K562 (cell line): ENCODE measurements at regions not wholly inside any gene's neighbourhood (a gene's known extent, or its start where the extent isn't known, plus 50 kb on each side); places are given as distances from the start of the nearest gene placed in this dataset.

Experiments used
- ELF4 ChIP-seq: fragments of 450-650 bp; formaldehyde crosslinking; IDR thresholded peaks from 2 replicates; pipeline ENCODE4 v1.4.0; 2022; ENCODE audit warnings: missing genetic modification characterization
- MCM7 ChIP-seq, 2 experiments: fragments of 450-650 bp; IDR thresholded peaks; 2 replicates each; pipeline ENCODE4 v1.6.1; 2016 to 2018
- MTA1 ChIP-seq: fragments of 450-650 bp; IDR thresholded peaks from 2 replicates; pipeline ENCODE4 v1.6.1; 2017; ENCODE audit warnings: borderline replicate concordance
- NR1H2 ChIP-seq: sonication (generic); formaldehyde crosslinking; IDR thresholded peaks from 2 replicates; pipeline ENCODE4 v1.4.0; 2020; ENCODE audit warnings: mild to moderate bottlenecking, missing genetic modification reagents
- RNF2 ChIP-seq: sonication (generic); IDR thresholded peaks from 2 replicates; pipeline ENCODE4 v1.6.1; 2016
- SOX6 ChIP-seq: fragments of 450-650 bp; IDR thresholded peaks from 2 replicates; pipeline ENCODE4 v1.6.1; 2014; ENCODE audit warnings: mild to moderate bottlenecking
- TOE1 ChIP-seq, 2 experiments: fragments of 450-650 bp in 1 of 2; sonication (generic) in 1 of 2; formaldehyde crosslinking in 1 of 2; IDR thresholded peaks; 2 replicates each; pipeline versions ENCODE4 v1.7.1 to v1.8.0; 2016 to 2022; ENCODE audit warnings: borderline replicate concordance in 2 of 2, mild to moderate bottlenecking in 2 of 2, antibody characterized with exemption in 1 of 2, inconsistent platforms in 1 of 2, low read depth in 1 of 2, missing genetic modification reagents in 1 of 2, moderate library complexity in 1 of 2
- ZNF146 ChIP-seq: IDR thresholded peaks from one replicate; pipeline ENCODE4 v1.6.1; 2018; ENCODE audit warnings: missing compliant biosample characterization; ENCODE audit not compliant: unreplicated experiment
- ZNF431 ChIP-seq: sonication (generic); formaldehyde crosslinking; IDR thresholded peaks from 2 replicates; pipeline ENCODE4 v1.8.0; 2022; ENCODE audit warnings: mild to moderate bottlenecking, missing genetic modification reagents
- ZNF785 ChIP-seq: fragments of 250-450 bp; sonication (Bioruptor Pico); IDR thresholded peaks from 2 replicates; pipeline ENCODE4 v1.4.0; 2020; ENCODE audit warnings: mild to moderate bottlenecking
- TF ChIP-seq, protein P1 (sequence below), 2 experiments: fragments of 450-650 bp in 1 of 2; sonication (generic) in 1 of 2; formaldehyde crosslinking in 1 of 2; IDR thresholded peaks; 2 replicates each; pipeline versions ENCODE4 v1.7.1 to v1.9.0; 2016 to 2022; ENCODE audit warnings: inconsistent platforms in 1 of 2, mild to moderate bottlenecking in 1 of 2, missing genetic modification reagents in 1 of 2
- TF ChIP-seq, protein P2 (sequence below): fragments of 450-650 bp; IDR thresholded peaks from 2 replicates; pipeline ENCODE4 v1.6.1; 2016; ENCODE audit warnings: missing biosample characterization, missing genetic modification characterization
- TF ChIP-seq, protein P3 (sequence below): fragments of 250-450 bp; sonication (Bioruptor Pico); IDR thresholded peaks from 2 replicates; pipeline ENCODE4 v1.8.0; 2021; ENCODE audit warnings: moderate library complexity, mild to moderate bottlenecking, inconsistent platforms
- TF ChIP-seq, protein P4 (sequence below): fragments of 200-800 bp; sonication (Bioruptor generic); IDR thresholded peaks from 2 replicates; pipeline ENCODE4 v1.6.1; 2017; ENCODE audit warnings: missing genetic modification characterization, missing compliant biosample characterization

DNA sequence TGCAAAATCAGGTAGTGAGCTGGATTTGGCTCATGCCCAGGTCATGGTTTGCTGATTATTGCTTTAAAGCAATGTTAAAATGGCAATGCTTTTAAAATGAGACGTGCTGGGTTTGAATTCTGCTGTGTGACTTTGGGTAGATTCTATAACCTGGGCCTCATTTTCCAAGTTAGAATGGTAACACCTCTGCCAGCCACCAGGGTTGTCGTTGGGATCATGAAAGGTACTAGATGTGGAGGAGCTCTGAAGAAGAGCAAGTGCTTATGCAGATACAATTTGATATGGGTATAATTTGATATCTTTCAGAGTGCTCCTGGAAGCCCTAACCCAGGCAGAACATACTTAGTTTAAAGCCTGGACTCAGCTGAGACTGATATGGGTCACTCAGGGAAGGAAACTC is 60.0 kb downstream of the EVX1 start (continued):
- TF ChIP-seq, protein P1, sequence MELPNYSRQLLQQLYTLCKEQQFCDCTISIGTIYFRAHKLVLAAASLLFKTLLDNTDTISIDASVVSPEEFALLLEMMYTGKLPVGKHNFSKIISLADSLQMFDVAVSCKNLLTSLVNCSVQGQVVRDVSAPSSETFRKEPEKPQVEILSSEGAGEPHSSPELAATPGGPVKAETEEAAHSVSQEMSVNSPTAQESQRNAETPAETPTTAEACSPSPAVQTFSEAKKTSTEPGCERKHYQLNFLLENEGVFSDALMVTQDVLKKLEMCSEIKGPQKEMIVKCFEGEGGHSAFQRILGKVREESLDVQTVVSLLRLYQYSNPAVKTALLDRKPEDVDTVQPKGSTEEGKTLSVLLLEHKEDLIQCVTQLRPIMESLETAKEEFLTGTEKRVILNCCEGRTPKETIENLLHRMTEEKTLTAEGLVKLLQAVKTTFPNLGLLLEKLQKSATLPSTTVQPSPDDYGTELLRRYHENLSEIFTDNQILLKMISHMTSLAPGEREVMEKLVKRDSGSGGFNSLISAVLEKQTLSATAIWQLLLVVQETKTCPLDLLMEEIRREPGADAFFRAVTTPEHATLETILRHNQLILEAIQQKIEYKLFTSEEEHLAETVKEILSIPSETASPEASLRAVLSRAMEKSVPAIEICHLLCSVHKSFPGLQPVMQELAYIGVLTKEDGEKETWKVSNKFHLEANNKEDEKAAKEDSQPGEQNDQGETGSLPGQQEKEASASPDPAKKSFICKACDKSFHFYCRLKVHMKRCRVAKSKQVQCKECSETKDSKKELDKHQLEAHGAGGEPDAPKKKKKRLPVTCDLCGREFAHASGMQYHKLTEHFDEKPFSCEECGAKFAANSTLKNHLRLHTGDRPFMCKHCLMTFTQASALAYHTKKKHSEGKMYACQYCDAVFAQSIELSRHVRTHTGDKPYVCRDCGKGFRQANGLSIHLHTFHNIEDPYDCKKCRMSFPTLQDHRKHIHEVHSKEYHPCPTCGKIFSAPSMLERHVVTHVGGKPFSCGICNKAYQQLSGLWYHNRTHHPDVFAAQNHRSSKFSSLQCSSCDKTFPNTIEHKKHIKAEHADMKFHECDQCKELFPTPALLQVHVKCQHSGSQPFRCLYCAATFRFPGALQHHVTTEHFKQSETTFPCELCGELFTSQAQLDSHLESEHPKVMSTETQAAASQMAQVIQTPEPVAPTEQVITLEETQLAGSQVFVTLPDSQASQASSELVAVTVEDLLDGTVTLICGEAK (IDR thresholded peaks at IDR 0.05): no peak
- TF ChIP-seq, protein P1 (CRISPR knock-in tag; IDR thresholded peaks at IDR 0.05): no peak
- no peak for TF ChIP-seq ZNF146 (CRISPR knock-in tag)
- no peak for TF ChIP-seq ZNF785 (CRISPR knock-in tag)
- TF ChIP-seq, protein P2, sequence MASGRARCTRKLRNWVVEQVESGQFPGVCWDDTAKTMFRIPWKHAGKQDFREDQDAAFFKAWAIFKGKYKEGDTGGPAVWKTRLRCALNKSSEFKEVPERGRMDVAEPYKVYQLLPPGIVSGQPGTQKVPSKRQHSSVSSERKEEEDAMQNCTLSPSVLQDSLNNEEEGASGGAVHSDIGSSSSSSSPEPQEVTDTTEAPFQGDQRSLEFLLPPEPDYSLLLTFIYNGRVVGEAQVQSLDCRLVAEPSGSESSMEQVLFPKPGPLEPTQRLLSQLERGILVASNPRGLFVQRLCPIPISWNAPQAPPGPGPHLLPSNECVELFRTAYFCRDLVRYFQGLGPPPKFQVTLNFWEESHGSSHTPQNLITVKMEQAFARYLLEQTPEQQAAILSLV: no peak
- no peak for TF ChIP-seq ZNF431 (CRISPR knock-in tag)
- TF ChIP-seq MTA1: no peak
- TF ChIP-seq RNF2: no peak
- no peak for TF ChIP-seq TOE1 (IDR thresholded peaks at IDR 0.05; ENCODE audit: borderline replicate concordance)
- no peak for TF ChIP-seq TOE1 (CRISPR knock-in tag; IDR thresholded peaks at IDR 0.05; ENCODE audit: borderline replicate concordance, low read depth)
- TF ChIP-seq, protein P3, sequence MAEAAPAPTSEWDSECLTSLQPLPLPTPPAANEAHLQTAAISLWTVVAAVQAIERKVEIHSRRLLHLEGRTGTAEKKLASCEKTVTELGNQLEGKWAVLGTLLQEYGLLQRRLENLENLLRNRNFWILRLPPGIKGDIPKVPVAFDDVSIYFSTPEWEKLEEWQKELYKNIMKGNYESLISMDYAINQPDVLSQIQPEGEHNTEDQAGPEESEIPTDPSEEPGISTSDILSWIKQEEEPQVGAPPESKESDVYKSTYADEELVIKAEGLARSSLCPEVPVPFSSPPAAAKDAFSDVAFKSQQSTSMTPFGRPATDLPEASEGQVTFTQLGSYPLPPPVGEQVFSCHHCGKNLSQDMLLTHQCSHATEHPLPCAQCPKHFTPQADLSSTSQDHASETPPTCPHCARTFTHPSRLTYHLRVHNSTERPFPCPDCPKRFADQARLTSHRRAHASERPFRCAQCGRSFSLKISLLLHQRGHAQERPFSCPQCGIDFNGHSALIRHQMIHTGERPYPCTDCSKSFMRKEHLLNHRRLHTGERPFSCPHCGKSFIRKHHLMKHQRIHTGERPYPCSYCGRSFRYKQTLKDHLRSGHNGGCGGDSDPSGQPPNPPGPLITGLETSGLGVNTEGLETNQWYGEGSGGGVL (CRISPR knock-in tag): no peak
- TF ChIP-seq NR1H2: no peak
- TF ChIP-seq SOX6: no peak
- TF ChIP-seq, protein P4, sequence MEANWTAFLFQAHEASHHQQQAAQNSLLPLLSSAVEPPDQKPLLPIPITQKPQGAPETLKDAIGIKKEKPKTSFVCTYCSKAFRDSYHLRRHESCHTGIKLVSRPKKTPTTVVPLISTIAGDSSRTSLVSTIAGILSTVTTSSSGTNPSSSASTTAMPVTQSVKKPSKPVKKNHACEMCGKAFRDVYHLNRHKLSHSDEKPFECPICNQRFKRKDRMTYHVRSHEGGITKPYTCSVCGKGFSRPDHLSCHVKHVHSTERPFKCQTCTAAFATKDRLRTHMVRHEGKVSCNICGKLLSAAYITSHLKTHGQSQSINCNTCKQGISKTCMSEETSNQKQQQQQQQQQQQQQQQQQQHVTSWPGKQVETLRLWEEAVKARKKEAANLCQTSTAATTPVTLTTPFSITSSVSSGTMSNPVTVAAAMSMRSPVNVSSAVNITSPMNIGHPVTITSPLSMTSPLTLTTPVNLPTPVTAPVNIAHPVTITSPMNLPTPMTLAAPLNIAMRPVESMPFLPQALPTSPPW (CRISPR knock-in tag): no peak
- no peak for TF ChIP-seq MCM7 (IDR thresholded peaks at IDR 0.05)
- TF ChIP-seq ELF4 (CRISPR knock-in tag): no peak
